ENCODE measurements at regions not wholly inside any gene's neighbourhood (a gene's known extent, or its start where the extent isn't known, plus 50 kb on each side); places are given as distances from the start of the nearest gene placed in this dataset.

GRCh38 chr21:36582271-36582670, 102.3 kb upstream of the CLDN14 start:
- TF ChIP-seq, protein P1, sequence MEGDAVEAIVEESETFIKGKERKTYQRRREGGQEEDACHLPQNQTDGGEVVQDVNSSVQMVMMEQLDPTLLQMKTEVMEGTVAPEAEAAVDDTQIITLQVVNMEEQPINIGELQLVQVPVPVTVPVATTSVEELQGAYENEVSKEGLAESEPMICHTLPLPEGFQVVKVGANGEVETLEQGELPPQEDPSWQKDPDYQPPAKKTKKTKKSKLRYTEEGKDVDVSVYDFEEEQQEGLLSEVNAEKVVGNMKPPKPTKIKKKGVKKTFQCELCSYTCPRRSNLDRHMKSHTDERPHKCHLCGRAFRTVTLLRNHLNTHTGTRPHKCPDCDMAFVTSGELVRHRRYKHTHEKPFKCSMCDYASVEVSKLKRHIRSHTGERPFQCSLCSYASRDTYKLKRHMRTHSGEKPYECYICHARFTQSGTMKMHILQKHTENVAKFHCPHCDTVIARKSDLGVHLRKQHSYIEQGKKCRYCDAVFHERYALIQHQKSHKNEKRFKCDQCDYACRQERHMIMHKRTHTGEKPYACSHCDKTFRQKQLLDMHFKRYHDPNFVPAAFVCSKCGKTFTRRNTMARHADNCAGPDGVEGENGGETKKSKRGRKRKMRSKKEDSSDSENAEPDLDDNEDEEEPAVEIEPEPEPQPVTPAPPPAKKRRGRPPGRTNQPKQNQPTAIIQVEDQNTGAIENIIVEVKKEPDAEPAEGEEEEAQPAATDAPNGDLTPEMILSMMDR (conservative IDR thresholded peaks at IDR 0.05): no peak
- H3K27ac ChIP-seq: no peak overlapping the region; the same call in 1 of the 2 replicates

DNA sequence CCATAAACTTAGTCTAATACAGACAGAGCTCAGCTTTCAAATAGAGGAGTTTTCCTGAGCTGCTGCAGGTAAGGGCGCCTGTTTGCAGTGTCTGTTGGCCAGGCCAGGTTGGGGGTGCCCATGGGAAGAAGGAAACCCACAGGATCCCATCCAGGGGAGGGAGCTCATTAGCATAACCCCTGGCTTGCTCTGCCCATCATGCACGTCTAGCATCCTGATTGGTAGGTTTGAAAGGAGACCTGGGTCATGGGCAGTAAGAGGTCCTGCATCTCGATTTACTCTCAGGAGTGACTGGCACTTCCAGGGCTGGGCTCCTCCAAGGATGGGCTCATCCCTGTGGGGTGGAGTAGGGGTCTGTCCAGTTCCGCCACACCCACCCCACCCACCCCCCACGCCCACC, 103.7 kb upstream of the CLDN14 start:
- TF ChIP-seq, protein P1 (conservative IDR thresholded peaks at IDR 0.05): no peak
- peak overlapping the region; percentile 86; the same call in 1 of the 2 replicates for H3K27ac ChIP-seq

GRCh38 chr21:36584980-36585940, 105.3 kb upstream of the CLDN14 start:
- peak overlapping the region; percentile 86 for H3K27ac ChIP-seq

DNA sequence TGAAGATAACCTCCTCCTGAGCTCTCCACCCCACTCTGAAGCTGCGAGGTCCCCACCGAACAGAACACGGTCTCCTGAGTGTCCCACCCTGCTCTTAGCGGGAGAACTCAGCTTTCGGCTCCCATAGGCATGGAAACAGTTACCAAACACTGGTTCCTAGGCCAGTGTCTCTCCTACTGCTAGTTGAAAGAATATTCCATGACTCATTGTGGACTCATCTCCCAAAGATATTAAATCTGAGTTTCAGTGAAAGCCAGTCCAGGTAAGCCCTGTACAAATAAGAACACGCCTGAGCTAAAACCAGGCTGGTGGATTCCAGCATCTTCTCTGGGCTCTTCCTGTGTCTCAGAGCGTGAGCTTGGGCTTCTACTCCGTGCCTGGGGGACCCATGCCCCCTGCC, 107.5 kb upstream of the CLDN14 start:
- TF ChIP-seq, protein P1 (conservative IDR thresholded peaks at IDR 0.05): no peak
- H3K27ac ChIP-seq: peak overlapping the region; percentile 9; the same call in 1 of the 2 replicates

More at GRCh38 chr21:36584980-36585940, 105.3 kb upstream of the CLDN14 start:
- TF ChIP-seq, protein P1 (conservative IDR thresholded peaks at IDR 0.05): peak; percentile 97

DNA sequence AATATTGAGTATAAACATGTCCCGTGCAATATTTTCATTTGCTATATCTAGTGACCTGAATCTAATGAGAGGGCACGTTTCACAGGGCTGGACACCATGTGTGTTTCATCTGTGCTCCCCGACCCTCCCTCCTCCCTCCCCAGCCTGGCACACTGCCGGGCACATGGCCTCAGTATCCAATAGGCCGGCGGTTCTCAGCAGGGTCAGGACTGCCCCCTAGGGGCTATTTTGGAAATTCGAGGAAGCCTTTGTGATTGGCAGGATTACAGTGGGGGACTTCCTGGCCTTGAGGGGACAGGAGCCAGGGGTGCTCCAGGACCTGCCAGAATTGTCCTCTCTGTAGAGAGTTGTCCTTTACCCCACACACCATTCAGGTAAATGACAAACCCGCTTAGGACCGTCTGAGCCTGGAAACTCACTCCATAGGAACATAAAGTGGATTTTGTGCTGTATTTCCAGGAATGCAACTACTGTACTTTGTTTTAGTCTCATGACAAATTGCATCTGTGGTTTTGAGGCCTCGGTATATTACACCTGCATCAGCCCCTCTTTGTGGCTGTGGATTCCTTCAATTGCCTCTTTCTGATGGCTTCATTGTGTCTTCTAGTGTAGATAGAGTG, 109.5 kb upstream of the SIM2 start:
- TF ChIP-seq, protein P1 (conservative IDR thresholded peaks at IDR 0.05): peak; percentile 64
- no peak overlapping the region for H3K27ac ChIP-seq

GRCh38 chr21:36591326-36591970, 107.5 kb upstream of the SIM2 start:
- no peak overlapping the region for H3K27ac ChIP-seq
- TF ChIP-seq, protein P1 (conservative IDR thresholded peaks at IDR 0.05): no peak

DNA sequence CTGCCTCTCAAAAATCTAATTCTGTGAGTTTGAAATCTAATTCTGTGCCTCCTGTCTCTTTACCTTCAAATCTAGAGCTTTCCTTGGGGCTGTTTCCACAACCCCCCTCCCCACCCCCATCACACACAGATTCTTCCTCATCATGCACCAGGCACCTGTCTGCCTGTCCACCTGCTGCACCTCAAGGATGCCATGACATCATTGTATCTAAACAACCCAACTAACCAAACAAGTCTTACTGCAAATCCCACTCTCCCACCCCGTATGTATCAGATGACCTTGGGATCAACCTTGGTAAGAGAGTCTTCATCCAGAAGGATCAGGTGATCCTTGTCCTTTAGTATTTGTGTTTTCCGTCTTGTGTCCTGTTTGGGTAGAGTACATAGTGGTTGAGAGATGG, 102.7 kb upstream of the SIM2 start:
- H3K27ac ChIP-seq: no peak overlapping the region
- TF ChIP-seq, protein P1 (conservative IDR thresholded peaks at IDR 0.05): no peak
